ENCODE measurements at regions not wholly inside any gene's neighbourhood (a gene's known extent, or its start where the extent isn't known, plus 50 kb on each side); places are given as distances from the start of the nearest gene placed in this dataset.

DNA sequence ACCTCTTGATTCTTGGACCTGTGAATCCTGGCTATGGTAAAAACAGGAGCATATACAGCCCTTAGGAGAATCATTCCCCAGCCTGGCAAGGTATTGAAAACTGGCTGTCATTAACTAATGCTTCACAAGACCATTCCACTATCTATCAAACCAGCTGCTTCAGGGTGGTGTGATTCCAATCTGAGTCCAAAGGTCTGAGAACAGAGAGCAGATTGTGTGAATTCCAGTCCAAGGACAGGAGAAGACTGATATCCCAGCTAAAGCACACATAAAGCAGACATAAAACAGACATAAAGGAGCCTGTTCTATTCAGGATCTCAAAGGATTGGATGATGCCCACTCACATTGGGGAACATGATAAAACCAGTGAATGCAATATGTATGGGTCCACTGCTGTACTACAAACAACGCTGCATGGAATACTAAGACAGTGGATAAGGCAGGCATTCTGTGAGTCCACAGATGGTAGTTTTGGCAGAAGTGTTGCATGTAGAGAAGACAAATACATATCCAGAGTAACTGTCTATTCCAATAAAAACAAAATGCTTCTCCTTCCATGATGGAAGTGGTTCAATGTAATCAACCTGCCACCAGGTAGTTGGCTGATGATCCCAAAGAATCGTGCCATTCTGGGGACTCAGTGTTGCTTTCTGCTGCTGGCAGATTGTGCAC is 363.9 kb downstream of the KCNJ3 start:
- in situ Hi-C loops (cut with MboI; ENCODE audit: low sequenced_read_pairs) (no loop called here), intact Hi-C loops (cut with micrococcal nuclease) (no loop called here), dilution Hi-C loops (cut with HindIII; ENCODE audit: low sequenced_read_pairs, unreplicated experiment) (no loop called here)
- H4K20me1 ChIP-seq (ENCODE audit: insufficient read depth, low read length) = no peaks in the 10 kb centered on the region
- no peak overlapping the region for H3K4me2 ChIP-seq (ENCODE audit: low read depth, low read length)
- H4K5ac ChIP-seq (ENCODE audit: low read depth, low read length) = no peak overlapping the region
- H3K4me1 ChIP-seq (ENCODE audit: control insufficient read depth, insufficient read depth, low read length) = no peaks in the 10 kb centered on the region
- H3K56ac ChIP-seq (ENCODE audit: extremely low read depth, insufficient read depth, low read length) = no peak overlapping the region
- DNase-seq (no peak), ATAC-seq (ENCODE audit: low read depth) (no peak)
- WGBS, 2 experiments (ENCODE audit: extremely low coverage in 2 of 2, insufficient read length in 1 of 2) = no CpG with 5 or more reads among the region's 2 CpGs
- no peaks in the 10 kb centered on the region for H3K9me1 ChIP-seq (ENCODE audit: insufficient read depth, low read length)
- no peaks in the 10 kb centered on the region for H3K79me1 ChIP-seq (ENCODE audit: low read depth in 1 of 2, low read length in 2 of 2)
- no peak overlapping the region for H2BK5ac ChIP-seq (ENCODE audit: low read depth, low read length, poor library complexity, severe bottlenecking)
- no TSS peak for BruUV-seq (replicated peaks)
- ChIA-PET POLR2A (ENCODE audit: unreplicated experiment) (no interaction called here), CTCF (no interaction called here)
- no peak overlapping the region for H3K27ac ChIP-seq (ENCODE audit: insufficient read depth, low read length)
- H2BK20ac ChIP-seq (ENCODE audit: low read depth, low read length) = no peak overlapping the region
- H3K4ac ChIP-seq (ENCODE audit: low read depth, low read length) = no peak overlapping the region
- H2BK120ac ChIP-seq (ENCODE audit: low read depth, low read length) = no peak overlapping the region
- no peaks in the 10 kb centered on the region for H3K36me3 ChIP-seq (ENCODE audit: control insufficient read depth, insufficient read depth, low read length)
- no peak overlapping the region for H3K23ac ChIP-seq (ENCODE audit: low read depth, low read length)
- H3K4me3 ChIP-seq (ENCODE audit: insufficient read depth, low read depth, low read length) = no peak overlapping the region
- H3K18ac ChIP-seq (ENCODE audit: low read depth, low read length) = no peak overlapping the region
- no peak overlapping the region for H3K14ac ChIP-seq (replicated peaks; ENCODE audit: low read depth, low read length)
- no peak overlapping the region for H2AK9ac ChIP-seq (replicated peaks; ENCODE audit: low read depth, low read length, poor library complexity)
- H3K9ac ChIP-seq (ENCODE audit: low read depth, low read length) = no peak overlapping the region
- H3K9me3 ChIP-seq (ENCODE audit: control insufficient read depth, insufficient read depth, low read length) = peaks cover 7% of the 10 kb centered on the region
- TF ChIP-seq USF2 (IDR thresholded peaks at IDR 0.05; ENCODE audit: low read depth, low read length) = no peak
- TF ChIP-seq SMC3 (IDR thresholded peaks at IDR 0.05; ENCODE audit: low read depth, low read length) = no peak
- TF ChIP-seq FOS (IDR thresholded peaks at IDR 0.05; ENCODE audit: low read depth, low read length) = no peak
- no peak overlapping the region for H2AK5ac ChIP-seq (ENCODE audit: low read depth, low read length)
- no peak overlapping the region for H4K8ac ChIP-seq (ENCODE audit: low read depth in 2 of 2, low read length in 2 of 2)
- no peak overlapping the region for H4K91ac ChIP-seq (ENCODE audit: insufficient read depth, low read depth, low read length)
- no peak overlapping the region for H2AFZ ChIP-seq (replicated peaks; ENCODE audit: low read length, poor library complexity)
- no peaks in the 10 kb centered on the region for H3K27me3 ChIP-seq (ENCODE audit: control insufficient read depth, insufficient read depth, low read length)
- no peak overlapping the region for H2BK15ac ChIP-seq (ENCODE audit: low read depth, low read length)

Measured in IMR-90 (cell line).